Superior temporal gyrus (tissue), 1 donor: ENCODE measurements at regions not wholly inside any gene's neighbourhood (a gene's known extent, or its start where the extent isn't known, plus 50 kb on each side); places are given as distances from the start of the nearest gene placed in this dataset.
"Not testable (repeated sequence)": the region's sequence is repeated elsewhere in the genome, so short reads cannot be mapped to it uniquely, and the experiment has no call there.

Experiments used
- DNase-seq: peaks from one replicate; pipeline ENCODE4 v3.0.0-alpha.2; 2016; ENCODE audit errors: extremely low spot score

GRCh38 chr6:4503700-4504099 is 272.5 kb upstream of the CDYL start:
- no peak for DNase-seq

- no peak for DNase-seq
Observed at GRCh38 chr6:4496284-4496683, 279.9 kb upstream of the CDYL start.

- DNase-seq: no peak
Observed at GRCh38 chr6:4491501-4492260, 284.5 kb upstream of the CDYL start.

DNA sequence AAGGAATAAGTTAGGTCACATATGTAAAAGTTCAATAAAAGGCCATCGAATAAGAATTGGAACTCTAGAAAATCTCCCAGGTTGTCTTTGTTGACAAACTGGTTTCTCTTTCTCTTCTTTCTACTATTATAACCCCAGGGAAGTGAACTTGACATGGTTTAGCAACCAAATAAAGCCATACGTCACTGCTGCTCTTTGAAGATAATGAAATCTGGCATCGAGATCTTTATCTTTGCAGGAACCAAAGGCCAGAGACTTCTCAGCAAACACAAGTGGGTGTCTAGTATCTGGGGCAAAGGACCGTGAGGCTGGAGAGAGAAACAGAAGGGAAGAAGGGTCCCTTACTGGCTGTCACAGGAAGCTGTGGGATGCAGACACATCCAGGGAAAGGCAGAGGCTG is 286.7 kb upstream of the CDYL start:
- DNase-seq: no peak

- no peak for DNase-seq
Observed at GRCh38 chr6:4488389-4488788, 287.8 kb upstream of the CDYL start.

GRCh38 chr6:4487538-4487937 is 288.7 kb upstream of the CDYL start:
- no peak for DNase-seq

GRCh38 chr6:4486568-4487315 is 289.5 kb upstream of the CDYL start:
- no peak for DNase-seq

DNA sequence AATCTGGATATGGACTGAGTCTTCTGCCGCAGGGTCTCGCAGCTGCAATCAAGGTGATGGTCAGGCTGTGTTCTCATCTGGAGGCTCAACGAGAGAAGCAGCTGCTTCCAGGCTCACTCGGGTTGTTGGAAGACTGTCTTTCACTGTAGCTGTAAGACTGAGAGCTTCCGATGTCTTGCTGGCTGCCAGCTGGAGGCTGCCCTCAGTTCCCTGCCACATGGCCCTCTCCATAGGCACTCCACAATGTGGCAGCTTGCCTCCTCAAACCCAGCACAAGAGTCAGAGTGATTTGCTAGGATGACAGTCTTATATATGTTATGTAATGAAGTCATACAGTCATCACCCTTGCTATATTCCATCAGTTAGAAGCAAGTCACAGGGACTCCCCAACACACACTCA is 290.5 kb upstream of the CDYL start:
- DNase-seq: no peak

DNA sequence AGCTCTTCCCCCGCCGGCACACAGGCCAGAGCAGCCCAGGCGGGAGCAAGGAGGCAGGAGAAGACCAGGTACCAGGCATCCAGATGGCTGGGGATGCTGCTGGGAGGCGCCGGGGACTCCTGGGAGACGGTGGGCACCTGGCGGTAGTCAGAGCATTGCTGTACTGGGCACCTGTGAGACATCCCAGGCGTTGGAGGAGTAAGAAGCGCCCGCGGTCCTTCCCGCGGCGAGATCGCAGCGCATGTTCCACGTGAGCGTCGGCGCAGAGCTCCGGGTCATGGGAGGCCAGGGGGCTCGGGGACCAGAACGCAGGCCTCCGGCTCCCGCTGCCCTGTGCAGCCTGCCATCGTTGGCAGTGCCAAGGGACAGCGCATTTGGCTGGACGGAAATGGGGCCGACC is 293.7 kb upstream of the CDYL start:
- no peak for DNase-seq

DNA sequence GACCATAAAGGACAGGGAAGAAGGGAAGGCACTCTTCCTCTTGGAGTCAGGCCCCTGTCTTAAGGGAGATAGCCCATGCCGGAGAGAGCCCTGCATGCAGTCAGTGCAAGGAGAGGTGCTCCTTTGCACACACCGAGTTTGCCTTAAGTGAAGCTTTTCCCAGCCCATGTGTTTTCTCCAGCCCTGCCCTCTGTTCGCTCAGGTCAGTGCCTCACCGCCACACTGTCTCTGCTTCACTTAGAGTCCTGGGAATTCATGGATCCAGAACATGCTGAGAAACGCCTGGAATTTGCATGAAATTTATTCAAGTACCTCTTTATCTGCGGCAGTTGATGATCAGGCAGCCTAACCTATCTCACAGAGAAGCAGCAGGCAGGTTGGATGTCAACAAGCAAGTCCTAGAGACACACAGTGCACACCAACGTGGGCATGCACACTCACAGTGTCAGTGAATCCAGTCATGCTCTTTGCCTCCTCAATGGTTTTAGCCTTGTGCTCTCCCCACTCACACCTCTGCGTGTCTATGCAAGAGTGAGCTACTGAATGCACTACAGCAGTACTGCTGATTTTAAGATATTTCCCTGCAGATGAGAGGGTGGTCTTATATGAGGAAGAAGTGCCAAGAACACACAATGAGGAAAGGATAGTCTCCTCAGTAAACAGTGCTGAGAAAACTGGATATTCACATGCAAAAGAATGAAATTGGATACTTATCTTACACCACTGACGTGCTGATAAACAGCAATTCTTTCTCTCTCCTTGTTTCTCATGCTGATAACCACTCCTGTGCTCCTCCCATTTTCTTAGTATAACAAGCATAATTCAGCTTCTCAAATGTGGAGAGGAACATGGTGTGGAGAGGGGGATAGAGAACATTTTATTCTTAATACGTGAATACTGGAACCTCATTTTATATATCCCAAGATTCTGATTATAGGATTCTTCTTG is 295.1 kb upstream of the CDYL start:
- DNase-seq: no peak

GRCh38 chr6:4478098-4478497 is 298.1 kb upstream of the CDYL start:
- no peak for DNase-seq

GRCh38 chr6:4474810-4475209 is 301.4 kb upstream of the CDYL start:
- DNase-seq: no peak

DNA sequence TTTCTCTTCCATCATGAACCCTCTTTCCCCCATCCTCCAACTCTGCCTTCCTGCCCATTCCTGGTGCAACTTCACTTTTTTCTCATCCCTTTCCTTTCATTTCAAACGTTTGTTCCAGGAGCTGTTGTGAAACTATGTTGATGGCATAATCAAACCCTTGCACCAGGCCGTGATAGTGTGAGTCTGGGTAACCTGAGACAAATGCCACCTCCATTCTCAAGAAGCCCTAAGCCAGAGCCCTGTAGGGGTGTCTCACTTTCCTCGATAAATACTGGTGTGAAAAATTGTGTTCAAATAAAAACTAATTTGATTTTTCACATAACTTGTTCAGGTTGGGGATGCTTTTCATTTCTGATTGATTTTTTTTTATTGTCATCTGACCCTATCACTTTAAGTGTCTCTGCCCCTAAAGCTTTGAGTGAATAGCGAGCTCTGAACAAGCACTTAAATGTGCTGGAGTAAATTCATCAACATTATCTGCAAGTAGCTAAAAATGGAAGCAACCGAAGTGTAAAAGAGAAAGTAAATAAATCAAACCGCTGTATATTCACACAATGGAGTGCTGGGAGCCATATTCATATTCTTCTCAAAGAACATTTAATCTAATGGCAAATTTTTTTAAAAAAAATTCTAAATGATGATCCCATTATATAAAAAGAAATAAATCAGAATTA is 303.1 kb upstream of the CDYL start:
- DNase-seq: no peak

GRCh38 chr6:4472222-4472621 is 304.0 kb upstream of the CDYL start:
- DNase-seq: no peak

DNA sequence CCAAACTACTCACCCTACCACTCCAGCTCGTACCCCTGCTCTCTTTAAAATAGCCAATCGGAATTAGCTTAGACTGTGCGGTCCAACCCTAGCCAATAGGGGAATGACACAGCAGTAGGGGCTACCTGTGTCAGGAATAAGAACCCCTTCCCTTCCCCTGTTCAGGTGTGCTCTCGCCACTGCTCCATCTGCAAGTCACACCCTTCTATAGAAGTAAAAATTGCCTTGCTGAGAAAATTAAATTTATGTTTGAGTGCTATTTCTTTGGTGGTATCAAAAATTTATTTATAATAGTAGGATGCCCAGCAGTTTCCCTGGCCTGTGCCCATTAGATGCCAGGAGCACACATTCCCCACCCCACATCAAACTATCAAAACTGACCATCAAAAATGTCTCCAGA is 304.7 kb upstream of the CDYL start:
- not testable (repeated sequence) for DNase-seq

DNA sequence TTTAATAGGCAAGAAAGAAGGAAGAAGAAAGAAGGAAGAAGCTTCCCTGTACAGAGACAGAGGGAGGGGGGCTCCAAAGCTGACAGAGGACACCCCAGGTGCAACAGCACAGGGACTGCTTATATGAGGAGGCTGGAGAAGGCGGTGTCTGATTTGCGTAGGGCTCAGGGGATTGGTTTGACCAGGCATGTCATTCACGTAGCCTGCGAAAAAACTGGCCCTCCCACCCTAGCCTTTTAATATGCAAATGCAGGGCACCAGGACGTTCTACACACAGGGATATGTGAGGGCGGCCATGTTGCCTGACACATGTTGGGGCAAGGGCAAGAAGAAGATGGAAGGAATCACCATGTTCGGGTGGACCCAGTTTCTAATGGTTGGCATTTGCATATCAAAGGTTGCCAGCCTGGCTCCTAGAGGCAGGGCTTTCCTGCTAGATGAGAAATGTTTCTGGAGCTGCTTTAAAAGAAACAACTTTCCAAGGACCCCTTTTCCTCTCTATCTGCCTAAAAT is 305.4 kb upstream of the CDYL start:
- DNase-seq: no peak

- no peak for DNase-seq
Observed at GRCh38 chr6:4466769-4467480, 309.3 kb upstream of the CDYL start.

GRCh38 chr6:4466261-4466660 is 309.9 kb upstream of the CDYL start:
- DNase-seq: no peak

- no peak for DNase-seq
Observed at GRCh38 chr6:4464638-4465037, 311.6 kb upstream of the CDYL start.

GRCh38 chr6:4463236-4463635 is 313.0 kb upstream of the CDYL start:
- no peak for DNase-seq
